Stimulated activated naive CD4-positive, alpha-beta T cell treated with Interleukin-2 at 50 U/mL for 16 hours (primary cell): ENCODE measurements at regions not wholly inside any gene's neighbourhood (a gene's known extent, or its start where the extent isn't known, plus 50 kb on each side); places are given as distances from the start of the nearest gene placed in this dataset.
"Not testable (repeated sequence)": the region's sequence is repeated elsewhere in the genome, so short reads cannot be mapped to it uniquely, and the experiment has no call there.

Experiments used
- DNase-seq: peaks from one replicate; lab custom pipeline; 2025; lab: John Stamatoyannopoulos, UW

GRCh38 chr10:25076506-25077177 lies 60.2 kb downstream of the THNSL1 start:
- no peak for DNase-seq

- DNase-seq, result no peak
Measured at GRCh38 chr10:25078658-25079431, 62.4 kb downstream of the THNSL1 start.

- DNase-seq, result peak; percentile 30
Measured at GRCh38 chr10:25080880-25081581, 64.6 kb downstream of the THNSL1 start.

GRCh38 chr10:25082276-25083204 lies 66.1 kb downstream of the THNSL1 start:
- no peak for DNase-seq

GRCh38 chr10:25083546-25084111 lies 67.2 kb downstream of the THNSL1 start:
- DNase-seq, result no peak

GRCh38 chr10:25084447-25084846 lies 68.0 kb downstream of the THNSL1 start:
- no peak for DNase-seq

- no peak for DNase-seq
Measured at GRCh38 chr10:25094590-25094989, 78.2 kb downstream of the THNSL1 start.

- no peak for DNase-seq
Measured at GRCh38 chr10:25097669-25098411, 77.0 kb upstream of the GPR158 start.

GRCh38 chr10:25100141-25100540 lies 74.7 kb upstream of the GPR158 start:
- no peak for DNase-seq

- DNase-seq, result no peak
Measured at GRCh38 chr10:25101461-25102146, 73.2 kb upstream of the GPR158 start.

- no peak for DNase-seq
Measured at GRCh38 chr10:25102147-25102822, 72.5 kb upstream of the GPR158 start.

GRCh38 chr10:25103703-25104102 lies 71.1 kb upstream of the GPR158 start:
- DNase-seq, result no peak

- no peak for DNase-seq
Measured at GRCh38 chr10:25104441-25104840, 70.4 kb upstream of the GPR158 start.

- no peak for DNase-seq
Measured at GRCh38 chr10:25105262-25105661, 69.5 kb upstream of the GPR158 start.

- no peak for DNase-seq
Measured at GRCh38 chr10:25105743-25106260, 69.0 kb upstream of the GPR158 start.

- DNase-seq, result no peak
Measured at GRCh38 chr10:25107756-25108155, 67.0 kb upstream of the GPR158 start.

- DNase-seq, result not testable (repeated sequence)
Measured at GRCh38 chr10:25109896-25110295, 64.9 kb upstream of the GPR158 start.

- DNase-seq, result no peak
Measured at GRCh38 chr10:25112016-25112415, 62.8 kb upstream of the GPR158 start.
